ENCODE measurements at regions not wholly inside any gene's neighbourhood (a gene's known extent, or its start where the extent isn't known, plus 50 kb on each side); places are given as distances from the start of the nearest gene placed in this dataset.

DNA sequence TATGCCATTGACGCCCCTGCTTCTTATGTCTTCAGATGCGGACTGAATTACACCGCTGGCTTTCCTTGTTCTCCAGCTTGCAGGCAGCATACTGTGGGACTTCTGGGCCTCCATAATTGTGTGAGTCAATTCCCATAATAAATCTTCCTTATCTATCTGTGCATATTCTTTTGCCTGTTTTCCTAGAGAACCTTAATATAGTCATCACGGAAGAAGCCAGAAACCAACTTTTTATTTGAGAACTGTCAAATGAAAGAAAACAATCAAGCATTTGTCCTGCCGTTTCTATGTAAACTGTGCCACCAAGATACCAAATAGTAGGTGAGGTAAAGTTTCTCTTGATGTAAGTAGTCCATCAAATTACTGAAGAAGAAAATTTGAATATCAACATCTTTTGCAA is 51.8 kb upstream of the B3GALNT1 start:
- no peak for TF ChIP-seq POLR2A (IDR thresholded peaks at IDR 0.05; ENCODE audit: low read depth, low read length)
- no peak for DNase-seq (ENCODE audit: insufficient read length, low spot score)
- no peak for FAIRE-seq

DNA sequence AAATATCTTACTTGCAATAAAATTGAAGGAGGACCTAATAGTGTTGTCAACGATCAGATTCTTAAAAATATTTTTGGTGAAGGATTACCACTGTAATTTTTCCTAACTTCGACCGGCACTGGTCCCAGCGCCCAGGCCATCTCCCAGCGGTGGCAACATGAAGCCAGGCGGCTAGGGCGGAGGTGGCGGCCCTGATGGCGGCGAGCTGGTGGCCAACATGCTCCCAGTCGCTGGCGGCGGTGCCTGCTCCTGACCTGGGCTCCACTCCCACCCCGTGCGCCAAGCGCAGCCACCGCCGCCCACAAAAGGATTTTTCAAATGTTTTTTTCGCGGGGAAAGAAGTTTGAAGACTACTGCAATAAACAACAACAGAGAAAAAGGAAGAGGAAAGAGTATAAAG is 56.5 kb upstream of the B3GALNT1 start:
- no peak for FAIRE-seq
- DNase-seq (ENCODE audit: insufficient read length, low spot score) = no peak
- no peak for TF ChIP-seq POLR2A (IDR thresholded peaks at IDR 0.05; ENCODE audit: low read depth, low read length)

DNA sequence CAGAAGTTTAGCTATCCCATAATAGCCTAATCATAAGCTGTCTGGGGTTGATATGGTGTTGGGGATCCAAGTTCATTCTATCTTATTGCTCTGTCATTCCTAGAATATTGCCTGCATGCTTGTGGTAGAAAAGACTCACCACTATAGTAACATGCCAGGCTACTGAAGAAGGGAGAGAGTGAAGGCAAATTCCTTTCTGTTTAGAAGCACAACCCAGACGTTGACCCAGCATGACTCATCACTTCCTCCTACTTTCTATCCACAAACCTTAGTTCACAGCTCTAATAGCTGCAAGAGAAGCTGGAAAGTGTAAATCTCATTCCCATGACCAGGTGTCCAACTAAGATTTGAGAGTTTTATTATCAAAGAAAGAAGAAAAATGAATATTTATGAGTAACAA is 57.8 kb upstream of the NMD3 start:
- no peak for TF ChIP-seq POLR2A (IDR thresholded peaks at IDR 0.05; ENCODE audit: low read depth, low read length)
- DNase-seq (ENCODE audit: insufficient read length, low spot score) (peak; percentile 20), FAIRE-seq (peak; percentile 94)

DNA sequence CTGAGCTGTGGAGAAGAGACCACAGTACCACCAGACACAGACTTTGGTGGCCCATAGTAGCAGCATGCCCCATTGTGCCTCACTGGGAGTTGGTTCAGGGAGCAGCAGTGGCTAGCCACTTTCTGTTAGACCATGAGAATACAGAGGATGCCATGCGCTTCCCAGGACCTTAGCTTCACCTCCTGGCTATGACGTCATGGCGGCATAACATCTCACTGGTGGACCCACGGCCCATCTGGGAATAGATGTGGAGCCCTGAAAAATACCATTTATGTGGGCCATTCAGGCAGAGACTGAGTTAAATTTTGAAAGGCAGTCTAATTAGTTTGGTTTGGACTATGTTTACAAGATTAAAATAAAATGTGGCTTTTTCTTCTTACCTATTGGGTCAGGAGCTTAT is 55.1 kb upstream of the NMD3 start:
- TF ChIP-seq POLR2A (IDR thresholded peaks at IDR 0.05; ENCODE audit: low read depth, low read length) = no peak
- no peak for DNase-seq (ENCODE audit: insufficient read length, low spot score)
- FAIRE-seq = no peak

DNA sequence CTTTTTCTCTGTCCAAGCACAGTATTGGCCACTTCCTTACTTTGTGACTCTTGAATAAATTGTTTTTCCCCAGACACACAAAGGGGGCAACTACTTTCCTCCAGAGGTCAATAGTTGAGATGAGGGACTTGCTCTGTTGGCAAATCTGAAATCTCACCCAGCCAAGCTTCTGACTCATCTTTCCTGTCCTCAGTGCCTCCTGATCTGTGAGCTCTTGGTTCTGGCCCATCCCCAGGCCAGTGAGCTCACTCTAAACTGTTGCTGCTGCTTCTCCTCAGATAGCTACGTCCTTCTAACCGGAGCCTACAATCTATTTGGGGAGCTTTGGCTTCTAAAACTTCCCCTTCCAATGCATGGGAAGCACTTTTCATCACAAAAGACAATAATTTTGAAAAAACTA is 50.0 kb upstream of the NMD3 start:
- DNase-seq (ENCODE audit: insufficient read length, low spot score) = peak; percentile 43
- FAIRE-seq = peak; percentile 84
- TF ChIP-seq POLR2A (IDR thresholded peaks at IDR 0.05; ENCODE audit: low read depth, low read length) = no peak

Data from H54 (cell line).